ENCODE measurements at regions not wholly inside any gene's neighbourhood (a gene's known extent, or its start where the extent isn't known, plus 50 kb on each side); places are given as distances from the start of the nearest gene placed in this dataset.

GRCh38 chr3:181569356-181569940, 142.3 kb upstream of the SOX2 start:
- no peak for DNase-seq (ENCODE audit: extremely low spot score, unreplicated experiment)
- H3K9me3 Mint-ChIP-seq (ENCODE audit: unreplicated experiment): no peaks in the 10 kb centered on the region
- no peak for TF ChIP-seq CTCF (IDR thresholded peaks at IDR 0.05)
- no peak overlapping the region for H3K4me3 Mint-ChIP-seq (ENCODE audit: unreplicated experiment)
- H3K36me3 Mint-ChIP-seq (ENCODE audit: unreplicated experiment): no peaks in the 10 kb centered on the region
- peaks cover 5% of the 10 kb centered on the region for H3K27me3 Mint-ChIP-seq (ENCODE audit: unreplicated experiment)
- H3K27ac Mint-ChIP-seq (ENCODE audit: unreplicated experiment): no peak overlapping the region
- no peaks in the 10 kb centered on the region for H3K4me1 Mint-ChIP-seq (ENCODE audit: unreplicated experiment)

- H3K9me3 Mint-ChIP-seq (ENCODE audit: unreplicated experiment): no peaks in the 10 kb centered on the region
- no peaks in the 10 kb centered on the region for H3K4me1 Mint-ChIP-seq (ENCODE audit: unreplicated experiment)
- no peak overlapping the region for H3K27ac Mint-ChIP-seq (ENCODE audit: unreplicated experiment)
- no peak for TF ChIP-seq CTCF (IDR thresholded peaks at IDR 0.05)
- no peak for DNase-seq (ENCODE audit: extremely low spot score, unreplicated experiment)
- H3K36me3 Mint-ChIP-seq (ENCODE audit: unreplicated experiment): no peaks in the 10 kb centered on the region
- H3K27me3 Mint-ChIP-seq (ENCODE audit: unreplicated experiment): peaks cover 5% of the 10 kb centered on the region
- H3K4me3 Mint-ChIP-seq (ENCODE audit: unreplicated experiment): no peak overlapping the region
Observed at GRCh38 chr3:181568693-181569092, 143.0 kb upstream of the SOX2 start.

- H3K4me1 Mint-ChIP-seq (ENCODE audit: unreplicated experiment): no peaks in the 10 kb centered on the region
- H3K36me3 Mint-ChIP-seq (ENCODE audit: unreplicated experiment): no peaks in the 10 kb centered on the region
- H3K4me3 Mint-ChIP-seq (ENCODE audit: unreplicated experiment): no peak overlapping the region
- no peak overlapping the region for H3K27ac Mint-ChIP-seq (ENCODE audit: unreplicated experiment)
- no peak for TF ChIP-seq CTCF (IDR thresholded peaks at IDR 0.05)
- H3K9me3 Mint-ChIP-seq (ENCODE audit: unreplicated experiment): no peaks in the 10 kb centered on the region
- peaks cover 5% of the 10 kb centered on the region for H3K27me3 Mint-ChIP-seq (ENCODE audit: unreplicated experiment)
- no peak for DNase-seq (ENCODE audit: extremely low spot score, unreplicated experiment)
Observed at GRCh38 chr3:181568248-181568647, 143.5 kb upstream of the SOX2 start.

- Mint-ChIP-seq H3K36me3 (ENCODE audit: unreplicated experiment) (no peaks in the 10 kb centered on the region), H3K4me3 (ENCODE audit: unreplicated experiment) (no peak overlapping the region), H3K9me3 (ENCODE audit: unreplicated experiment) (no peaks in the 10 kb centered on the region), H3K27me3 (ENCODE audit: unreplicated experiment) (peaks cover 5% of the 10 kb centered on the region), H3K27ac (ENCODE audit: unreplicated experiment) (no peak overlapping the region), H3K4me1 (ENCODE audit: unreplicated experiment) (no peaks in the 10 kb centered on the region)
- DNase-seq (ENCODE audit: extremely low spot score, unreplicated experiment): no peak
- TF ChIP-seq CTCF (IDR thresholded peaks at IDR 0.05): no peak
Observed at GRCh38 chr3:181567311-181568075, 144.2 kb upstream of the SOX2 start.

- TF ChIP-seq CTCF (IDR thresholded peaks at IDR 0.05): no peak
- Mint-ChIP-seq H3K36me3 (ENCODE audit: unreplicated experiment) (no peaks in the 10 kb centered on the region), H3K4me1 (ENCODE audit: unreplicated experiment) (no peaks in the 10 kb centered on the region), H3K27me3 (ENCODE audit: unreplicated experiment) (peaks cover 5% of the 10 kb centered on the region), H3K9me3 (ENCODE audit: unreplicated experiment) (no peaks in the 10 kb centered on the region), H3K4me3 (ENCODE audit: unreplicated experiment) (no peak overlapping the region), H3K27ac (ENCODE audit: unreplicated experiment) (no peak overlapping the region)
- no peak for DNase-seq (ENCODE audit: extremely low spot score, unreplicated experiment)
Observed at GRCh38 chr3:181565416-181565815, 146.3 kb upstream of the SOX2 start.

All from osteocyte (in vitro differentiated cells).